ENCODE measurements at regions not wholly inside any gene's neighbourhood (a gene's known extent, or its start where the extent isn't known, plus 50 kb on each side); places are given as distances from the start of the nearest gene placed in this dataset.

- no TSS peak for BruUV-seq (replicated peaks)
- Histone ChIP-seq H3K9me2 (ENCODE audit: insufficient read depth, low read length) (0 out of 2 replicates have a peak, but pooled peaks cover under 1% of the 10 kb centered on the region), H2AFZ (ENCODE audit: low read length) (no peak overlapping the region), H3K4me2 (ENCODE audit: low read length) (no peak overlapping the region), H3K79me2 (ENCODE audit: insufficient read depth, low read depth, low read length) (no peaks in the 10 kb centered on the region), H3K27ac (ENCODE audit: low read depth, low read length, poor library complexity, severe bottlenecking) (no peak overlapping the region), H3K9me3 (ENCODE audit: low read length) (no peaks in the 10 kb centered on the region), H4K20me1 (ENCODE audit: insufficient read depth, low read length) (no peaks in the 10 kb centered on the region), H3K4me3 (ENCODE audit: low read depth, low read length, poor library complexity, severe bottlenecking) (no peak overlapping the region), H3K36me3 (ENCODE audit: insufficient read depth, low read length) (no peaks in the 10 kb centered on the region), H3K4me1 (ENCODE audit: insufficient read depth, low read length, poor library complexity, severe bottlenecking) (no peaks in the 10 kb centered on the region)
- ChIA-PET POLR2A (interaction anchor here (0.5 kb wide), 1 partner anchor 727 kb away, joined by 3 read pairs; no protein-coding TSS in a partner anchor), CTCF (ENCODE audit: unreplicated experiment) (no interaction called here)
- no peak for DNase-seq (ENCODE audit: low spot score)
- intact Hi-C loops (cut with micrococcal nuclease; ENCODE audit: unreplicated experiment): no loop called here
- no peak for TF ChIP-seq EZH2phosphoT487 (IDR thresholded peaks at IDR 0.05; ENCODE audit: borderline replicate concordance, low read depth, low read length)
- TF ChIP-seq, protein P1, sequence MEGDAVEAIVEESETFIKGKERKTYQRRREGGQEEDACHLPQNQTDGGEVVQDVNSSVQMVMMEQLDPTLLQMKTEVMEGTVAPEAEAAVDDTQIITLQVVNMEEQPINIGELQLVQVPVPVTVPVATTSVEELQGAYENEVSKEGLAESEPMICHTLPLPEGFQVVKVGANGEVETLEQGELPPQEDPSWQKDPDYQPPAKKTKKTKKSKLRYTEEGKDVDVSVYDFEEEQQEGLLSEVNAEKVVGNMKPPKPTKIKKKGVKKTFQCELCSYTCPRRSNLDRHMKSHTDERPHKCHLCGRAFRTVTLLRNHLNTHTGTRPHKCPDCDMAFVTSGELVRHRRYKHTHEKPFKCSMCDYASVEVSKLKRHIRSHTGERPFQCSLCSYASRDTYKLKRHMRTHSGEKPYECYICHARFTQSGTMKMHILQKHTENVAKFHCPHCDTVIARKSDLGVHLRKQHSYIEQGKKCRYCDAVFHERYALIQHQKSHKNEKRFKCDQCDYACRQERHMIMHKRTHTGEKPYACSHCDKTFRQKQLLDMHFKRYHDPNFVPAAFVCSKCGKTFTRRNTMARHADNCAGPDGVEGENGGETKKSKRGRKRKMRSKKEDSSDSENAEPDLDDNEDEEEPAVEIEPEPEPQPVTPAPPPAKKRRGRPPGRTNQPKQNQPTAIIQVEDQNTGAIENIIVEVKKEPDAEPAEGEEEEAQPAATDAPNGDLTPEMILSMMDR (conservative IDR thresholded peaks at IDR 0.05; ENCODE audit: low read length): no peak
Measured at GRCh38 chr5:119829341-119829740, 200.0 kb downstream of the FAM170A start.

DNA sequence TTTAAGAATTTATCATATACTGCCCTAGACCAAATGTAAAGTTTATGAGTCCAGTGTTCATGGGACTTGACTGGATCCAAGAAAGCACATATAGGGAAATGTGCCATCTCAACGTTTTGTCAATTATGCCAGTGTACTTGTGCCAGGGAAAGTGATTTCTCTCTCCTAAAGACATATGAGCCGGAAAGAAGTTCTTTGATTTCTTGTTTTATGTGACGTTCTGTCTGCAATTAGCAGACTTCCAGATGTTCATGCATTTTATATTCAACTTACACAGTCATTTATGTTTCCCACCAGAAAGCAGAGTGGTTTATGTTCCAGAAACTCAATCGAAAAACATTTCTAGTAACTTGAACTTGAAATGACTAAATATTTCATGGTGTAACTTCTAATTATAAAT is 203.8 kb downstream of the FAM170A start:
- no peak for TF ChIP-seq EZH2phosphoT487 (IDR thresholded peaks at IDR 0.05; ENCODE audit: borderline replicate concordance, low read depth, low read length)
- TF ChIP-seq, protein P1 (conservative IDR thresholded peaks at IDR 0.05; ENCODE audit: low read length): no peak
- no peak overlapping the region for H3K4me2 ChIP-seq (ENCODE audit: low read length)
- no TSS peak for BruUV-seq (replicated peaks)
- intact Hi-C loops (cut with micrococcal nuclease; ENCODE audit: unreplicated experiment): no loop called here
- no peak overlapping the region for H3K4me3 ChIP-seq (ENCODE audit: low read depth, low read length, poor library complexity, severe bottlenecking)
- H3K27ac ChIP-seq (ENCODE audit: low read depth, low read length, poor library complexity, severe bottlenecking): no peak overlapping the region
- no peaks in the 10 kb centered on the region for H3K36me3 ChIP-seq (ENCODE audit: insufficient read depth, low read length)
- H4K20me1 ChIP-seq (ENCODE audit: insufficient read depth, low read length): no peaks in the 10 kb centered on the region
- no peaks in the 10 kb centered on the region for H3K4me1 ChIP-seq (ENCODE audit: insufficient read depth, low read length, poor library complexity, severe bottlenecking)
- no peaks in the 10 kb centered on the region for H3K9me2 ChIP-seq (ENCODE audit: insufficient read depth, low read length)
- no peak overlapping the region for H2AFZ ChIP-seq (ENCODE audit: low read length)
- H3K79me2 ChIP-seq (ENCODE audit: insufficient read depth, low read depth, low read length): no peaks in the 10 kb centered on the region
- ChIA-PET CTCF (ENCODE audit: unreplicated experiment) (no interaction called here), POLR2A (no interaction called here)
- DNase-seq (ENCODE audit: low spot score): no peak
- no peaks in the 10 kb centered on the region for H3K9me3 ChIP-seq (ENCODE audit: low read length)

DNA sequence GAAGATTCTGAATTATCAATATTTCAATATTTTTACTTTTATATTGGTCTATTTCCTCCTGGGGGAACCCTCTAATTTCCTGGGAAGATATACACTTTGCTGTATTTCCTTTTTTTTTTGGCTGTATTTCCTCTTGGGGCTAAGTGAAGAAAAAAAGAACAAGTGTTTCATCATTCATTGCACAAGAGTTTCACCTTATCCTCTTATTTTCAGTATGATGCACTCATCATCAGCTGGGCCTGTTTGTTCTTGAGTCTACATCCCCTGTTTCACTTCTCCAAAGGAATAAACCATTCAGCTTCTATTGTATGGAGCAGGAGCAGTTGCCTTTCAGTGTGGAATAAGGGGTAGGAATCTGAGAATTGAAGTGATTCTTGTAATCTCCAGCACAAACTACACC is 210.8 kb downstream of the FAM170A start:
- H3K4me1 ChIP-seq (ENCODE audit: insufficient read depth, low read length, poor library complexity, severe bottlenecking): no peaks in the 10 kb centered on the region
- H3K4me2 ChIP-seq (ENCODE audit: low read length): no peak overlapping the region
- no TSS peak for BruUV-seq (replicated peaks)
- DNase-seq (ENCODE audit: low spot score): no peak
- no peaks in the 10 kb centered on the region for H3K9me2 ChIP-seq (ENCODE audit: insufficient read depth, low read length)
- H4K20me1 ChIP-seq (ENCODE audit: insufficient read depth, low read length): no peaks in the 10 kb centered on the region
- H3K4me3 ChIP-seq (ENCODE audit: low read depth, low read length, poor library complexity, severe bottlenecking): no peak overlapping the region
- no peaks in the 10 kb centered on the region for H3K9me3 ChIP-seq (ENCODE audit: low read length)
- H3K36me3 ChIP-seq (ENCODE audit: insufficient read depth, low read length): no peaks in the 10 kb centered on the region
- H3K79me2 ChIP-seq (ENCODE audit: insufficient read depth, low read depth, low read length): no peaks in the 10 kb centered on the region
- no peak overlapping the region for H2AFZ ChIP-seq (ENCODE audit: low read length)
- CTCF ChIA-PET (ENCODE audit: unreplicated experiment): no interaction called here
- intact Hi-C loops (cut with micrococcal nuclease; ENCODE audit: unreplicated experiment): no loop called here
- TF ChIP-seq EZH2phosphoT487 (IDR thresholded peaks at IDR 0.05; ENCODE audit: borderline replicate concordance, low read depth, low read length): no peak
- TF ChIP-seq, protein P1 (conservative IDR thresholded peaks at IDR 0.05; ENCODE audit: low read length): no peak
- POLR2A ChIA-PET: interaction anchor here (0.7 to 0.9 kb wide), 3 partner anchors 15 to 269 kb away, joined by 3 to 5 read pairs (median 3); no protein-coding TSS in a partner anchor
- no peak overlapping the region for H3K27ac ChIP-seq (ENCODE audit: low read depth, low read length, poor library complexity, severe bottlenecking)

Data from OCI-LY7 (cell line).